DOHH2 (cell line): ENCODE measurements at regions not wholly inside any gene's neighbourhood (a gene's known extent, or its start where the extent isn't known, plus 50 kb on each side); places are given as distances from the start of the nearest gene placed in this dataset.
A peak's percentile ranks its signal among the peaks of the same experiment; 100 is the strongest.

ENCODE experiments used
- EZH2phosphoT487 ChIP-seq: fragments of 200-600 bp; sonication (generic); IDR thresholded peaks from 2 replicates; pipeline ENCODE4 v1.6.1; 2017; ENCODE audit warnings: borderline replicate concordance, mild to moderate bottlenecking, antibody characterized with exemption, low read length, moderate library complexity, mixed read lengths
- TF ChIP-seq, protein P1 (sequence below): fragments of 200-600 bp; sonication (generic); IDR thresholded peaks from one replicate; pipeline ENCODE4 v1.5.1; 2014; ENCODE audit warnings: antibody characterized with exemption, mild to moderate bottlenecking, low read depth, low read length; ENCODE audit not compliant: poor library complexity, severe bottlenecking

DNA sequence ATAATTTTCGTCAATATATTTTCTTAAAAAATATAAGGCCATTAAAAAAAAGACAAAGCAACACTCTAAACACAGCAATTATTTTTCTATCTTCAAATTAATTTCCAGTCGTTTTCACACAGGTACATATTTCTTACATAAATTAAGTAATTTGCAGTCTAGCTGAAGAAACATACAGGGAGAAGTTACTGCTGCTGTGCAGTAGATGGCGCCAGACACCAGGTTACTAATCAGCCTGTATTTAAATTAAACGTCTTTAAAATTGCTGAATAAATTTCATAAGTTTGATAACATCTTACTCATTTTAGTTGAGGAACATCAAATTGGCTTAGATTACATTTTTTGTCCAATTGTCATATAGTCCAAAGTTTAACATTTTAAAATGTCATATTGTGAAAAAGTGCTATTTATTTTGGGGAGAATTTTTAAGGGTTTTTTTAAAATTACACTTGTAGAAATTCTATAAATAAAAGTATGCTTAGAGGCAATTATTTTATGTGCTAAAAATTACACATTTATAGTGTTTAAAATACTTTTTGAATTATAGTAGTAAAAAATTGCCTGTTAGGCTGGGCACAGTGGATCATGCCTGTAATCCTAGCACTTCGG, 88.4 kb downstream of the PMAIP1 start:
- TF ChIP-seq, protein P1, sequence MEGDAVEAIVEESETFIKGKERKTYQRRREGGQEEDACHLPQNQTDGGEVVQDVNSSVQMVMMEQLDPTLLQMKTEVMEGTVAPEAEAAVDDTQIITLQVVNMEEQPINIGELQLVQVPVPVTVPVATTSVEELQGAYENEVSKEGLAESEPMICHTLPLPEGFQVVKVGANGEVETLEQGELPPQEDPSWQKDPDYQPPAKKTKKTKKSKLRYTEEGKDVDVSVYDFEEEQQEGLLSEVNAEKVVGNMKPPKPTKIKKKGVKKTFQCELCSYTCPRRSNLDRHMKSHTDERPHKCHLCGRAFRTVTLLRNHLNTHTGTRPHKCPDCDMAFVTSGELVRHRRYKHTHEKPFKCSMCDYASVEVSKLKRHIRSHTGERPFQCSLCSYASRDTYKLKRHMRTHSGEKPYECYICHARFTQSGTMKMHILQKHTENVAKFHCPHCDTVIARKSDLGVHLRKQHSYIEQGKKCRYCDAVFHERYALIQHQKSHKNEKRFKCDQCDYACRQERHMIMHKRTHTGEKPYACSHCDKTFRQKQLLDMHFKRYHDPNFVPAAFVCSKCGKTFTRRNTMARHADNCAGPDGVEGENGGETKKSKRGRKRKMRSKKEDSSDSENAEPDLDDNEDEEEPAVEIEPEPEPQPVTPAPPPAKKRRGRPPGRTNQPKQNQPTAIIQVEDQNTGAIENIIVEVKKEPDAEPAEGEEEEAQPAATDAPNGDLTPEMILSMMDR = peak; percentile 93
- no peak for TF ChIP-seq EZH2phosphoT487
